SK-N-SH (cell line): ENCODE measurements at regions not wholly inside any gene's neighbourhood (a gene's known extent, or its start where the extent isn't known, plus 50 kb on each side); places are given as distances from the start of the nearest gene placed in this dataset.

ENCODE experiments used
- CTCF ChIA-PET: fragments of 300-600, 350-600 bp; formaldehyde crosslinking; extraction: SDS; loops from one replicate; lab custom pipeline; 2021; lab: Yijun Ruan, JAX
- POLR2A ChIA-PET: fragments of 350-600 bp; sonication (Branson Sonifier 250); formaldehyde crosslinking; extraction: SDS; loops from one replicate; lab custom pipeline; 2020; ENCODE audit warnings: antibody characterized with exemption, inconsistent platforms; lab: Yijun Ruan, JAX
- DNase-seq: peaks from one replicate; pipeline ENCODE4 v3.0.0; 2012
- H2AFZ ChIP-seq: fragments of 200-600 bp; sonication (generic); 2 replicates; pipeline ENCODE4 v1.8.1; 2016; ENCODE audit warnings: antibody characterized with exemption, mild to moderate bottlenecking, low read depth
- H3F3A ChIP-seq: fragments of 200-600 bp; sonication (generic); replicated peaks from 2 replicates; pipeline ENCODE3; 2016; ENCODE audit warnings: antibody characterized with exemption, mild to moderate bottlenecking; ENCODE audit not compliant: insufficient read depth
- H3K27ac ChIP-seq, 2 experiments: fragments of 200-500 bp in 1 of 2; fragments of 200-600 bp in 1 of 2; sonication (Bioruptor generic) in 1 of 2; sonication (generic), shearing (Covaris generic) in 1 of 2; 2 replicates each; pipeline versions ENCODE4 v1.5.1 to v1.6.1; 2014 to 2016; ENCODE audit warnings: low read depth in 2 of 2, inconsistent platforms in 1 of 2, low read length in 1 of 2, mild to moderate bottlenecking in 1 of 2, mixed read lengths in 1 of 2
- H3K27me3 ChIP-seq: fragments of 200-600 bp; sonication (generic), shearing (Covaris generic); 2 replicates; pipeline ENCODE4 v1.6.1; 2016; ENCODE audit warnings: mixed run types; ENCODE audit not compliant: insufficient read depth
- H3K36me3 ChIP-seq, 2 experiments: fragments of 200-500 bp in 1 of 2; fragments of 200-600 bp in 1 of 2; sonication (Bioruptor generic) in 1 of 2; sonication (generic) in 1 of 2; replicated peaks in 1 of 2; 2 replicates each; pipeline versions ENCODE3 to v1.5.1; 2014 to 2016; ENCODE audit warnings: low read length in 1 of 2, mild to moderate bottlenecking in 1 of 2; ENCODE audit not compliant: insufficient read depth in 2 of 2, control insufficient read depth in 1 of 2
- H3K4me1 ChIP-seq, 2 experiments: fragments of 200-500 bp in 1 of 2; fragments of 200-600 bp in 1 of 2; sonication (Bioruptor generic) in 1 of 2; sonication (generic), shearing (Covaris generic) in 1 of 2; 2 replicates each; pipeline versions ENCODE4 v1.5.1 to v1.6.1; 2014 to 2016; ENCODE audit warnings: low read depth in 1 of 2, low read length in 1 of 2, mixed run types in 1 of 2; ENCODE audit not compliant: insufficient read depth in 2 of 2, control insufficient read depth in 1 of 2
- H3K4me2 ChIP-seq: fragments of 200-600 bp; sonication (generic), shearing (Covaris generic); 2 replicates; pipeline ENCODE4 v1.6.1; 2017; ENCODE audit warnings: mixed run types
- H3K4me3 ChIP-seq, 2 experiments: fragments of 200-500 bp in 1 of 2; fragments of 200-600 bp in 1 of 2; sonication (Bioruptor generic) in 1 of 2; sonication (generic), shearing (Covaris generic) in 1 of 2; 2 replicates each; pipeline versions ENCODE4 v1.5.1 to v1.8.1; 2014 to 2016; ENCODE audit warnings: low read depth in 2 of 2, inconsistent platforms in 1 of 2, low read length in 1 of 2, mild to moderate bottlenecking in 1 of 2, mixed read lengths in 1 of 2, moderate library complexity in 1 of 2
- H3K79me2 ChIP-seq: fragments of 200-600 bp; sonication (generic); 2 replicates; pipeline ENCODE4 v1.8.1; 2017; ENCODE audit warnings: mild to moderate bottlenecking; ENCODE audit not compliant: insufficient read depth
- H3K9ac ChIP-seq: fragments of 200-600 bp; sonication (generic); 2 replicates; pipeline ENCODE4 v1.6.1; 2017; ENCODE audit warnings: mixed run types
- H3K9me2 ChIP-seq: fragments of 200-600 bp; sonication (generic); 2 replicates; pipeline ENCODE4 v1.6.1; 2017; ENCODE audit warnings: mixed run types
- H3K9me3 ChIP-seq: fragments of 200-600 bp; sonication (generic); 2 replicates; pipeline ENCODE4 v1.6.1; 2017; ENCODE audit warnings: mixed run types, mild to moderate bottlenecking, moderate library complexity
- H4K20me1 ChIP-seq: fragments of 200-600 bp; sonication (generic); 2 replicates; pipeline ENCODE4 v1.6.1; 2017; ENCODE audit warnings: mild to moderate bottlenecking, mixed run types; ENCODE audit not compliant: insufficient read depth
- CHD2 ChIP-seq: fragments of 150-350 bp; IDR thresholded peaks from 2 replicates; pipeline ENCODE4 v1.6.1; 2018; ENCODE audit warnings: low read length; ENCODE audit not compliant: partially characterized antibody
- CTCF ChIP-seq: fragments of 200-600 bp; sonication (generic); IDR thresholded peaks from 2 replicates; pipeline ENCODE4 v1.6.1; 2017; ENCODE audit warnings: antibody characterized with exemption, mild to moderate bottlenecking, moderate library complexity
- EP300 ChIP-seq, 2 experiments: IDR thresholded peaks; 2 replicates each; pipeline versions ENCODE4 v1.4.0 to v1.6.1; 2012; ENCODE audit warnings: borderline replicate concordance in 1 of 2, low read depth in 1 of 2, low read length in 1 of 2
- EZH2phosphoT487 ChIP-seq: fragments of 200-600 bp; sonication (generic); IDR thresholded peaks from 2 replicates; pipeline ENCODE4 v1.6.1; 2017; ENCODE audit warnings: low read depth, mixed run types, mild to moderate bottlenecking, antibody characterized with exemption, moderate library complexity, borderline replicate concordance
- FOSL2 ChIP-seq: IDR thresholded peaks from 2 replicates; pipeline ENCODE4 v1.4.0; 2012; ENCODE audit warnings: low read depth, mild to moderate bottlenecking, moderate library complexity, borderline replicate concordance
- GABPA ChIP-seq: IDR thresholded peaks from 2 replicates; pipeline ENCODE4 v1.4.0; 2012; ENCODE audit warnings: low read depth, mild to moderate bottlenecking
- GATA2 ChIP-seq: sonication (generic); formaldehyde crosslinking; IDR thresholded peaks from 2 replicates; pipeline ENCODE4 v1.5.0; 2020; ENCODE audit warnings: mild to moderate bottlenecking, missing genetic modification reagents
- JUND ChIP-seq: IDR thresholded peaks from 2 replicates; pipeline ENCODE4 v1.4.0; 2012
- NFIC ChIP-seq: IDR thresholded peaks from 2 replicates; pipeline ENCODE4 v1.4.0; 2012; ENCODE audit warnings: borderline replicate concordance
- NRF1 ChIP-seq: IDR thresholded peaks from 2 replicates; pipeline ENCODE4 v1.6.1; 2012; ENCODE audit warnings: low read depth, mild to moderate bottlenecking, low read length
- PBX3 ChIP-seq: IDR thresholded peaks from 2 replicates; pipeline ENCODE4; 2012
- RAD21 ChIP-seq: IDR thresholded peaks from 2 replicates; pipeline ENCODE4 v1.6.1; 2012; ENCODE audit warnings: mild to moderate bottlenecking, low read length
- RCOR1 ChIP-seq: fragments of 150-350 bp; IDR thresholded peaks from 2 replicates; pipeline ENCODE4 v1.6.1; 2017; ENCODE audit warnings: antibody characterized with exemption, low read length
- RFX5 ChIP-seq: IDR thresholded peaks from 2 replicates; pipeline ENCODE4 v1.6.1; 2012; ENCODE audit warnings: mild to moderate bottlenecking, improper control_type of control experiment, low read length
- SMC3 ChIP-seq: IDR thresholded peaks from 2 replicates; pipeline ENCODE4 v1.6.1; 2012; ENCODE audit warnings: low read depth, low read length, improper control_type of control experiment
- TCF12 ChIP-seq: IDR thresholded peaks from 2 replicates; pipeline ENCODE4 v1.4.0; 2012
- TEAD4 ChIP-seq: IDR thresholded peaks from 2 replicates; pipeline ENCODE4 v1.4.0; 2012; ENCODE audit warnings: mild to moderate bottlenecking, borderline replicate concordance; ENCODE audit not compliant: insufficient read depth
- USF1 ChIP-seq: IDR thresholded peaks from 2 replicates; pipeline ENCODE4 v1.4.0; 2012; ENCODE audit warnings: low read depth, borderline replicate concordance
- YY1 ChIP-seq: IDR thresholded peaks from 2 replicates; pipeline ENCODE4 v1.4.0; 2012; ENCODE audit warnings: low read depth, mild to moderate bottlenecking
- ZBTB33 ChIP-seq: IDR thresholded peaks from 2 replicates; pipeline ENCODE4 v1.4.0; 2012; ENCODE audit warnings: low read depth, borderline replicate concordance
- WGBS: methylation state at CpG from one replicate; pipeline ENCODE4 v1.1.6; 2017; ENCODE audit warnings: low lambda C conversion rate; 5-methylcytosine and 5-hydroxymethylcytosine counted together

- Histone ChIP-seq H2AFZ (no peak overlapping the region), H3K4me1 (no peaks in the 10 kb centered on the region), H3K4me3 (no peak overlapping the region), H3F3A (no peaks in the 10 kb centered on the region), H3K9me2 (no peaks in the 10 kb centered on the region), H3K4me2 (no peak overlapping the region), H3K79me2 (no peaks in the 10 kb centered on the region), H3K9ac (no peak overlapping the region), H3K36me3 (no peaks in the 10 kb centered on the region), H4K20me1 (no peaks in the 10 kb centered on the region), H3K27me3 (no peaks in the 10 kb centered on the region), H3K27ac (no peak overlapping the region), H3K9me3 (no peaks in the 10 kb centered on the region)
- DNase-seq = no peak
- CTCF ChIA-PET = interaction anchor here (1.2 kb wide), 1 partner anchor 315 kb away, joined by 3 read pairs; no protein-coding TSS in a partner anchor
- no peak for TF ChIP-seq SMC3
- POLR2A ChIA-PET = no interaction called here
- under 1% methylated on average over 5 of the region's 5 CpGs for WGBS
Measured at GRCh38 chr20:20920433-20920832, 185.7 kb downstream of the LINC00237 start.

DNA sequence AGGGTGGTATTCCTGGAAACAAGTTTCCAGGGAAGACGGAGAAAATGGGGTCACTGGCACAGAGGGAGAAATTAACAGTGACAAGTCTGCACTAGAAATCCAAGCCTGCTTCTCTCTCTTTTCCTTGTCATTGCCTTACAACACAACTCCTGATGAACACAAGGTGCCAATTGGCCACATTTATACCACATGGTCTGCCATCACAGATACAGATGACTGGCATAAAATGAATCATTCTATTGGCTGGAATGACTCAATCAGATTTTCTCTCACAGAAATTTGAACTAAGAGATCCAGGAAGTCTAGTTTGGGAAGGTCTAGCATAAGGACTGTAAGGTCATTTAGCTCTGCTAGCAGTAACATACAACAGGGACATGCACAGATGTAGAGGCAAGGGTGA lies 190.3 kb downstream of the LINC00237 start:
- H3K36me3 ChIP-seq = no peaks in the 10 kb centered on the region
- ChIA-PET POLR2A (no interaction called here), CTCF (no interaction called here)
- H3K79me2 ChIP-seq = no peaks in the 10 kb centered on the region
- H2AFZ ChIP-seq = no peak overlapping the region
- no peaks in the 10 kb centered on the region for H3K4me1 ChIP-seq
- no peak overlapping the region for H3K4me3 ChIP-seq
- 0% methylated on average over 1 of the region's 1 CpG for WGBS
- TF ChIP-seq RAD21 (no peak), RFX5 (peak; percentile 36; the same call in 1 of the 2 replicates)
- DNase-seq = no peak
- H3K9me2 ChIP-seq = no peaks in the 10 kb centered on the region
- no peak overlapping the region for H3K27ac ChIP-seq
- H3K9ac ChIP-seq = no peak overlapping the region
- H3K4me2 ChIP-seq = no peak overlapping the region
- no peaks in the 10 kb centered on the region for H3K9me3 ChIP-seq
- no peaks in the 10 kb centered on the region for H4K20me1 ChIP-seq
- no peaks in the 10 kb centered on the region; the same call in 1 of the 2 replicates for H3K27me3 ChIP-seq
- no peaks in the 10 kb centered on the region for H3F3A ChIP-seq

GRCh38 chr20:20904501-20904831 lies 192.0 kb upstream of the RALGAPA2 start:
- H3K9me2 ChIP-seq = no peaks in the 10 kb centered on the region
- H3F3A ChIP-seq = no peaks in the 10 kb centered on the region
- no peaks in the 10 kb centered on the region for H3K79me2 ChIP-seq
- no peak overlapping the region for H3K4me3 ChIP-seq
- no peak overlapping the region for H3K4me2 ChIP-seq
- ChIA-PET POLR2A (no interaction called here), CTCF (interaction anchor here (1.8 kb wide), 1 partner anchor 45 kb away, joined by 7 read pairs; no protein-coding TSS in a partner anchor)
- H4K20me1 ChIP-seq = no peaks in the 10 kb centered on the region
- no peak for TF ChIP-seq JUND
- no peak for TF ChIP-seq USF1
- no peak for TF ChIP-seq SMC3
- no peak for TF ChIP-seq YY1
- no peak for TF ChIP-seq TEAD4
- no peak for TF ChIP-seq EP300 (IDR thresholded peaks at IDR 0.05; ENCODE audit: borderline replicate concordance in 1 of 2, low read depth in 1 of 2, low read length in 1 of 2)
- no peak for TF ChIP-seq PBX3
- no peak for TF ChIP-seq GATA2 (CRISPR knock-in tag)
- TF ChIP-seq NRF1 = no peak
- TF ChIP-seq CTCF = no peak
- no peak for TF ChIP-seq ZBTB33
- TF ChIP-seq GABPA = no peak
- no peak for TF ChIP-seq TCF12
- no peak for TF ChIP-seq NFIC
- TF ChIP-seq RCOR1 = no peak
- no peak for TF ChIP-seq FOSL2
- no peak for TF ChIP-seq EZH2phosphoT487
- no peak for TF ChIP-seq CHD2
- H3K9ac ChIP-seq = no peak overlapping the region
- H3K27ac ChIP-seq = no peak overlapping the region
- H3K9me3 ChIP-seq = no peaks in the 10 kb centered on the region
- no peaks in the 10 kb centered on the region for H3K36me3 ChIP-seq
- 1% methylated on average over 2 of the region's 2 CpGs for whole genome bisulfite sequencing
- H2AFZ ChIP-seq = no peak overlapping the region
- no peak for DNase-seq
- peaks cover 6% of the 10 kb centered on the region for H3K27me3 ChIP-seq
- H3K4me1 ChIP-seq = no peaks in the 10 kb centered on the region
